ENCODE measurements at regions not wholly inside any gene's neighbourhood (a gene's known extent, or its start where the extent isn't known, plus 50 kb on each side); places are given as distances from the start of the nearest gene placed in this dataset.

GRCh38 chr7:125253452-125254190 lies 324.0 kb upstream of the POT1 start:
- no peak for TF ChIP-seq NFIC (IDR thresholded peaks at IDR 0.05)
- TF ChIP-seq EP300 (IDR thresholded peaks at IDR 0.05; ENCODE audit: borderline replicate concordance) = no peak; the same call in 1 of the 2 replicates
- TF ChIP-seq REST (IDR thresholded peaks at IDR 0.05; ENCODE audit: low read depth) = no peak
- TF ChIP-seq TAF1 (IDR thresholded peaks at IDR 0.05; ENCODE audit: low read depth) = no peak
- TF ChIP-seq CEBPB (IDR thresholded peaks at IDR 0.05) = no peak
- TF ChIP-seq FOXM1 (IDR thresholded peaks at IDR 0.05; ENCODE audit: borderline replicate concordance, low read depth) = no peak
- TF ChIP-seq MAX (IDR thresholded peaks at IDR 0.05) = no peak
- no peak for TF ChIP-seq USF1 (IDR thresholded peaks at IDR 0.05)
- TF ChIP-seq RAD21 (IDR thresholded peaks at IDR 0.05; ENCODE audit: low read depth) = no peak
- TF ChIP-seq EGR1 (IDR thresholded peaks at IDR 0.05) = no peak
- TF ChIP-seq TEAD4 (IDR thresholded peaks at IDR 0.05) = no peak
- no peak for TF ChIP-seq ZBTB7A (IDR thresholded peaks at IDR 0.05; ENCODE audit: low read depth)
- no peak for TF ChIP-seq YY1 (IDR thresholded peaks at IDR 0.05; ENCODE audit: low read depth)

All from Ishikawa (cell line).